ENCODE measurements at regions not wholly inside any gene's neighbourhood (a gene's known extent, or its start where the extent isn't known, plus 50 kb on each side); places are given as distances from the start of the nearest gene placed in this dataset.

DNA sequence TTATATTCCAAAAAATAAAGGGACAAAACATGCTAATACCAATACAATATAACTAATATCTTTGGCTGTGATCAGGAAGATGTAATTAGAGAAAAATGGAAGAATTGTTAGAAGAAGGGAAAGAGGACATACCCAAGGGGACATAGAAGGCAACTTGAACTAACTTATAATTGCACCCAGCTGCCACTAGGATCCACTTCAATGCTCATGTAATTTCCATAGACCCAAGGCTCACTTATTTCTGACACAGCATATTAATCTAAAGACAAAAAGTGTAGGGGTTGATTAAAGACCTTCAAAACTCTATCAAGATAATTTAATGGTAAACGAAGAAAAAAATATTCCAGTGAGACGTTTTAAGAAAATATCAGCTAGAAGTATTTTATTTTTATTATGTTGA, 396.0 kb upstream of the ADGRB3 start:
- TF ChIP-seq, protein P1, sequence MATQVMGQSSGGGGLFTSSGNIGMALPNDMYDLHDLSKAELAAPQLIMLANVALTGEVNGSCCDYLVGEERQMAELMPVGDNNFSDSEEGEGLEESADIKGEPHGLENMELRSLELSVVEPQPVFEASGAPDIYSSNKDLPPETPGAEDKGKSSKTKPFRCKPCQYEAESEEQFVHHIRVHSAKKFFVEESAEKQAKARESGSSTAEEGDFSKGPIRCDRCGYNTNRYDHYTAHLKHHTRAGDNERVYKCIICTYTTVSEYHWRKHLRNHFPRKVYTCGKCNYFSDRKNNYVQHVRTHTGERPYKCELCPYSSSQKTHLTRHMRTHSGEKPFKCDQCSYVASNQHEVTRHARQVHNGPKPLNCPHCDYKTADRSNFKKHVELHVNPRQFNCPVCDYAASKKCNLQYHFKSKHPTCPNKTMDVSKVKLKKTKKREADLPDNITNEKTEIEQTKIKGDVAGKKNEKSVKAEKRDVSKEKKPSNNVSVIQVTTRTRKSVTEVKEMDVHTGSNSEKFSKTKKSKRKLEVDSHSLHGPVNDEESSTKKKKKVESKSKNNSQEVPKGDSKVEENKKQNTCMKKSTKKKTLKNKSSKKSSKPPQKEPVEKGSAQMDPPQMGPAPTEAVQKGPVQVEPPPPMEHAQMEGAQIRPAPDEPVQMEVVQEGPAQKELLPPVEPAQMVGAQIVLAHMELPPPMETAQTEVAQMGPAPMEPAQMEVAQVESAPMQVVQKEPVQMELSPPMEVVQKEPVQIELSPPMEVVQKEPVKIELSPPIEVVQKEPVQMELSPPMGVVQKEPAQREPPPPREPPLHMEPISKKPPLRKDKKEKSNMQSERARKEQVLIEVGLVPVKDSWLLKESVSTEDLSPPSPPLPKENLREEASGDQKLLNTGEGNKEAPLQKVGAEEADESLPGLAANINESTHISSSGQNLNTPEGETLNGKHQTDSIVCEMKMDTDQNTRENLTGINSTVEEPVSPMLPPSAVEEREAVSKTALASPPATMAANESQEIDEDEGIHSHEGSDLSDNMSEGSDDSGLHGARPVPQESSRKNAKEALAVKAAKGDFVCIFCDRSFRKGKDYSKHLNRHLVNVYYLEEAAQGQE (IDR thresholded peaks at IDR 0.05; ENCODE audit: low read depth): no peak
- TF ChIP-seq TCF12 (IDR thresholded peaks at IDR 0.05; ENCODE audit: low read depth) (no peak), RAD21 (IDR thresholded peaks at IDR 0.05; ENCODE audit: low read depth) (no peak), TEAD4 (IDR thresholded peaks at IDR 0.05) (no peak), NFIC (IDR thresholded peaks at IDR 0.05) (no peak), MAX (IDR thresholded peaks at IDR 0.05) (no peak), TAF1 (IDR thresholded peaks at IDR 0.05; ENCODE audit: low read depth) (no peak), EP300 (IDR thresholded peaks at IDR 0.05; ENCODE audit: borderline replicate concordance) (no peak)
